ENCODE measurements at regions not wholly inside any gene's neighbourhood (a gene's known extent, or its start where the extent isn't known, plus 50 kb on each side); places are given as distances from the start of the nearest gene placed in this dataset.
A peak's percentile ranks its signal among the peaks of the same experiment; 100 is the strongest.
"Not testable (repeated sequence)": the region's sequence is repeated elsewhere in the genome, so short reads cannot be mapped to it uniquely, and the experiment has no call there.

DNA sequence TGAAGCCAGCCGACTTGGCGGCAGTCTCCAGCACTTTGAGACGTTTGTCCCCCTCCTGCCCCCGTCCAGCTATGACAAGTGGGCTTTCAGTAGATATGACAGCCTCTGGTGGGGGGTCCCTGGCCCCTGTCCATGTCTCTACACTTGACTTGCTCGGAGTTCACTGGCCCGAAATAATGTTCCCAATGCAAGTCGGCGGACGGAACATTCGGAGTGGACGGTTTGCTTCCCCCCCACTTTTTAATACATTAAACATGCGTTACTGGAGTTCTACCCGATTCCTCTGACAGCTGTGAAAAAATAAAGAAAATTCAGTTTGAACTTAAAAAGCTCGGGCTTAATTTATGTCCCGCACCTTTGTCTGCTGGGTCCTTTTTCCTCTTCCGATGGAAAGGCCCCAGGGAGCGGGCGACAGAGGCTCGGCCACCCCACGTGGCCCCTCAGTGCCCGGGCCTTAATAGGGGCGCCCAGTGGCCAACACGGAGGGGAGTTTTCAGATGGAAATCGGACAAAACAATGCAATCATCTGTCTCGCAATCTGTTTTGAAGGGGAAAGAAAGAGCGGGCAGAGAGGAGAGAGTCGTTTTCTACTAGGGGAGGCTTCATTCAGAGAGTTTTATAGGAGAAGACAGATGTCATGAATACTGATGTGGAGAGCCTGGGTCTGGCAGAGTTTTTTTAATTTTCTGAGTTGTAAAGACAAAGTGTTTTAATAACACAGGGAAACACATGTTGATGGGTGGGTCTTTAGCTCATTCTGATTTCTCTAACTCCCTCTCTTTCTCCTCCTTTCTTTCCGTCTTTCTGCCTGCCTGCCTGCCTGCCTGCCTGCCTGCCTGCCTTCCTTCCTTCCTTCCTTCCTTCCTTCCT is 50.2 kb downstream of the SMIM38 start:
- H3K4me1 Mint-ChIP-seq (ENCODE audit: low read depth in 2 of 2): no peaks in the 10 kb centered on the region
- ATAC-seq (replicated peaks) (no peak), DNase-seq (no peak)
- H3K36me3 Mint-ChIP-seq (ENCODE audit: insufficient read depth): no peaks in the 10 kb centered on the region
- H3K27me3 Mint-ChIP-seq: peaks cover 9 to 26% of the 10 kb centered on the region in 2 donors
- no peaks in the 10 kb centered on the region for H3K9me3 Mint-ChIP-seq
- no peak overlapping the region for H3K27ac Mint-ChIP-seq
- H3K4me3 Mint-ChIP-seq: no peak overlapping the region

DNA sequence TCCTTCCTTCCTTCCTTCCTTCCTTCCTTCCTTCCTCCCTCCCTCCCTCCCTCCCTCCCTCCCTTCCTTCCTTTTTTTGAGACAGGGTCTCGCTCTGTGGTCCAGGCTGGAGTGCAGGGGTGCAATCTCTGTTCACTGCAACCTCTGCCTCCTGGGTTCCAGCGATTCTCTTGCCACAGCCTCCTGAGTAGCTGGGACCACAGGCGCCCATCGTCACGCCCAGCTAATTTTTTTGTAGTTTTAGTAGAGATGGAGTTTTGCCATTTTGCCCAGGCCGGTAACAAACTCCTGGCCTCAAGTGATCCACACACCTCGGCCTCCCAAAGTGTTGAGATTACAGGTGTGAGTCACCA is 50.9 kb downstream of the SMIM38 start:
- not testable (repeated sequence) for H3K36me3 Mint-ChIP-seq (ENCODE audit: insufficient read depth); H3K4me1 Mint-ChIP-seq (ENCODE audit: low read depth in 2 of 2); DNase-seq; ATAC-seq (replicated peaks); H3K9me3 Mint-ChIP-seq; H3K4me3 Mint-ChIP-seq
- H3K27me3 Mint-ChIP-seq: peaks cover 15 to 28% of the 10 kb centered on the region in 2 donors
- H3K27ac Mint-ChIP-seq: peak overlapping the region in 1 of 2 donors; percentile 6

DNA sequence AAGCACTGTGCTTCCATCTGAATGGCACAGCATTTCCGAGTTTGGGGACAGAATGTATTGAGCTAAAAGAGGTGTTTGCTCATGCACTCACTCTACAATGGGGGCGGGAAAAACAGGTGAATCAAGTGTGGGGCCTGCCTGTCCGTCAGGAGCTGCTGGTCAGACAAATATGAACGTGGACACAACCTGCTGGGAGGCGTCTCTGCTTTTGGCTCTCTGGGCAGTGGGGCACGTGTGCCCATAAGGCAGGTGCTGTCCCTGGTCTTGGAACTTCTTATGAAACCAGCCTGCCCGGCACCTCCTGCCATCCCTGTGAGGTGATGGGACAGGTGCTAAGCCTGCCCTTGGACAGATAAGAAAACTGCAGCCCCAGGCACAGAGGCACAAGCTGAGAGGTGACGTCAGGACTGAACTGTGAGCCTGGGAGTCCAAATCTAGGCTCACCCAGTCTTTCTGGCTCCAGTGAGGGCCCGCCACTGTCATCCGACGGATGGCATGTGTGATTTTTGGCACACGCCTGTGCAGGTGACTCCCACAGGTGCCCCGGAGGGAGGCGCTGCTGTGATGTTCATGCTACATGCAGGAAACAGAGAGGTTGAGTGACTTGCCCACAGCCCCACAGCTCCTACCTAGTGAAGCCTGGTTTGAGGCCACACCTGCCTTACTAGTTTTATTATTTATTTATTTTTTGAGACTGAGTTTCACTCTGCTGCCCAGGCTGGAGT is 51.6 kb downstream of the SMIM38 start:
- H3K27ac Mint-ChIP-seq: peak overlapping the region in 1 of 2 donors; percentile 6
- H3K4me3 Mint-ChIP-seq: no peak overlapping the region
- peaks cover 0 to under 1% of the 10 kb centered on the region in 2 donors for H3K4me1 Mint-ChIP-seq (ENCODE audit: low read depth in 2 of 2)
- H3K36me3 Mint-ChIP-seq (ENCODE audit: insufficient read depth): no peaks in the 10 kb centered on the region
- peaks cover 18 to 31% of the 10 kb centered on the region in 2 donors for H3K27me3 Mint-ChIP-seq
- DNase-seq (no peak), ATAC-seq (replicated peaks) (no peak)
- H3K9me3 Mint-ChIP-seq: no peaks in the 10 kb centered on the region

DNA sequence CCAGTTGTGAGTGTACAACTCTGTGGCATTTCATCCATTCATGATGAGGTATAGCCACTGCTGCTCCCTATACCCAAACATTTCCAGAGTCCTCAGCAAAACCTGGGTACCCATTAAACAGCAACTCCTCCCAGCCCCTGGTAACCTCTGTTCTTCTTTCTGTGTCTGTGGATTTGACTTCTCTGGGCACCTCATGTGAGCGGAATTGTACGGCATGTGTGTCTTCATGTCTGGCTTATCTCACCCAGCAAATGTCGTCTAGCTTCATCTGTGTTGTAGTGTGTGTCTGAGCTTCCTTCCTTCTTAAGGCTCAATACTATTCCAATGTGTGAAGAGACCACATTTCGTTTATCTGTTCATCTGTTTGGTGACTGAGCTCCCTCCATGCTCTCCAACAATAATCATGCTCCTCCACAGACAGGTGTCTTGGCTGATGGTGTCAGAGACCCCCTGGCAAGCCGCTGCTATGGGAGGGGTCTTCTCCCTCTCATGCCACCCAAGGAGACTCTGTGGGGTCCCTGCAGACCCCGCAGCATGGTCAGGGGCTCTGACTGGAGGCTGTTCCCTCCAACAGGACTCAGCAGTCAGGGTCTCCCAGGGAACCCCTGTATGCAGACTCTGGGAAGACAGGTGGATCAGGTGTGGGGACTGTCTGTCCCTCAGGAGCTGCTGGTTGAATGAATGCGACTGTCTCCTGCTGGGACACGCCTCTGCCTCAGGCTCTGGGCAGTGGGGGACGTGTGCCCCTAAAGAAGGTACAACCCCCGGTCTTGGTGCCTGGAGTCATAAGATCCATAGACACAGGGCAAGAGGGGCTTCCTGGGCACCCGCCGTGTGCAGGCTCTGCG is 52.7 kb downstream of the SMIM38 start:
- H3K4me3 Mint-ChIP-seq: no peak overlapping the region
- peaks cover 0 to 3% of the 10 kb centered on the region in 2 donors for H3K4me1 Mint-ChIP-seq (ENCODE audit: low read depth in 2 of 2)
- H3K36me3 Mint-ChIP-seq (ENCODE audit: insufficient read depth): no peaks in the 10 kb centered on the region
- ATAC-seq (replicated peaks): no peak
- no peak overlapping the region for H3K27ac Mint-ChIP-seq
- no peak for DNase-seq
- H3K27me3 Mint-ChIP-seq: peaks cover 29 to 41% of the 10 kb centered on the region in 2 donors
- no peaks in the 10 kb centered on the region for H3K9me3 Mint-ChIP-seq

DNA sequence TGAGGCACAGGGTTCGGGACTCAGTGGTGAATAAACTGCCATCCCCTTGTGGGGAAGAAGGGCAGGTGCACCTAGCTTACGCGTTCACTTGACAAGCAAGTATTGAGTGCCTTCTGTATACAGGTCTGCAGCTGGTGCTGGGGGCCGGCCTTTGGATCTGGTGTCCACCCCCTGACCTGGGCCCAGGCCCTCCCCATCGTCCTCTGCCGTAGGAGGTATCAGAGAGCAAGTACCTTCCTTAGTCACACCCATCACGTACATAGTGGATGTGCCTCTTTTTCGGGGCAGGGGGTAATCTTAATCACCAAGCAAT is 53.3 kb downstream of the SMIM38 start:
- no peaks in the 10 kb centered on the region for H3K9me3 Mint-ChIP-seq
- H3K4me3 Mint-ChIP-seq: no peak overlapping the region
- peaks cover 29 to 47% of the 10 kb centered on the region in 2 donors for H3K27me3 Mint-ChIP-seq
- peaks cover 0 to 3% of the 10 kb centered on the region in 2 donors for H3K4me1 Mint-ChIP-seq (ENCODE audit: low read depth in 2 of 2)
- no peaks in the 10 kb centered on the region for H3K36me3 Mint-ChIP-seq (ENCODE audit: insufficient read depth)
- ATAC-seq (replicated peaks) (no peak), DNase-seq (no peak)
- no peak overlapping the region for H3K27ac Mint-ChIP-seq

DNA sequence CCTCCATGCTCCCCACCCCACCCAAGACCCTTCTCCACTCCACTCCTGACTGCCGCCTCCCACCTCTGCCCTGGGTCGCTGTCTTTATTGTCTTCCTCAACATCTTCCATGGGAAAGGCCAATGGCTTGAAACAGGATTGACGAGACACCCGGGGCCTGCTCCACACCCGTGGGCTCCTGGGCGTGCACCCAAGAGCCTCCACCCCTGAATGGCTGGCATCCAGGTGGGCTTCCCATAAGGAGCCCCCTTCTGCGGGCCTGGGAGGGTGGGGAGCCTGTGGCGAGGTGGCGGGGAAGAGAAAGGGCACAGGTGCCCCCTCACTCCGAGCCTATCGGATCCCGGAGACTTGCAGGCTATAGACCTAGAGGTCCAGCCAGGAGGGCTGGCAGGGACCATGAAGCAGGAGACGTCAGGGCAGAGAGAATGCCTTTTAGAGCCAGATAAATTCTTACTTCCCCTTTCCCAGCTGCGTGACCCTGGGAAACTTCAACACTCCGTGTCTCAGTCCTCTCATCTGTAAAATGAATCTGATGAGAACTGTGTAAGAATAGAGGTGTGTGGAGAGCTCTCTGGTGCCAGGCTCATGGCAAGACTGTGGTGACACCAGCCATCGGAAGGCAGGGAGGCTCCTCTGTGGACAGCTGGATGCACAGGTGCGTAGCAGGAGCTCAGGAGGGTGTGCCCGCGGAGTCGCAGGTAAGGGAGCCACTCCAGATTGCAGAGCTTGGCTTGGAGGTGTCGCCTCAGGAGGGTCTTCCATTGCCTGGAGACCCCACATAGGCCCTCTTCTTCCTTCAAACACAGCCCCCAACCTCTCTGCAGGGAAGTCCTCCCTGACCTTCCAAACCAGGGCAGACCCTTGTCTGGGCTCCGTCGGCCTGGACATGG is 53.9 kb downstream of the SMIM38 start:
- Mint-ChIP-seq H3K27me3 (peaks cover 29 to 54% of the 10 kb centered on the region in 2 donors), H3K36me3 (ENCODE audit: insufficient read depth) (no peaks in the 10 kb centered on the region), H3K4me3 (no peak overlapping the region), H3K4me1 (ENCODE audit: low read depth in 2 of 2) (peaks cover 0 to 3% of the 10 kb centered on the region in 2 donors), H3K9me3 (peaks cover 0 to 4% of the 10 kb centered on the region in 2 donors), H3K27ac (no peak overlapping the region)
- ATAC-seq (replicated peaks): no peak
- no peak for DNase-seq

DNA sequence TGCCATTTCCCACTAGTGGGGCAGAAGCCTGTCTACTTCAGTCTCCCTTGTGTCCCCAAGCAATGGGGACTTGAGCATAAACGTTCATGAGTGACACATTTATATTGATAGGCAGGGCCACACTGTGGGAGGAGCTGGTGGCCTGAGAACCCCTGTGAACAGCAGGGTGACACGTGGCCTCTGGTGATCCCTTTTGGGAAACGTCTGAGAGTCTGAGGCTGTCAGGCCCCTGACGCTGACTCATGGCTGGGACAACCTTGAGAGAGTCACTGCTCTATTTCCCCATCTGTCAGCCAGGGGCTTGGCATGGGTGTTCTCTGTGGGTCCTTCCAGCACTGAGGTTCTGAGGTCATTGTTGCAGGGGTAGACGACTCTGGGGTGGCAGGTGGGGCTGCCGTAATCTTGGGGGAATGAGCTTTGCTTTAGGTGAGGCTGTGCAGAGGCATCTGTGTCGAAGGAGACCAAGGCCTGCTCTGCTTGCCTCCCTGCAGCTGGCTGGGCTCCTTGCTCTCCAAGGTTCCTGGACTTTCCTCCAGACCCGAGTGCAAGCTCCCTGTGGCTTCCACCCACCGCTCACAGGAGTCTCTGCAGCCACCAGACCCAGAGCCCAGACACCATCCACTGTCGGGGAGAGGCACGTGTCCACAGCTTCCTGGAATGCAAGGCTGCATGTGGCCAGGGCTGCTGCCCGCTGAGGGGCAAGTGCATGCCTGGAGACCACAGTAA is 54.7 kb downstream of the SMIM38 start:
- Mint-ChIP-seq H3K4me1 (ENCODE audit: low read depth in 2 of 2) (peaks cover 0 to 3% of the 10 kb centered on the region in 2 donors), H3K36me3 (ENCODE audit: insufficient read depth) (no peaks in the 10 kb centered on the region), H3K27ac (no peak overlapping the region), H3K27me3 (peaks cover 29 to 62% of the 10 kb centered on the region in 2 donors), H3K4me3 (no peak overlapping the region), H3K9me3 (peaks cover 0 to 7% of the 10 kb centered on the region in 2 donors)
- DNase-seq: no peak
- ATAC-seq (replicated peaks): no peak

DNA sequence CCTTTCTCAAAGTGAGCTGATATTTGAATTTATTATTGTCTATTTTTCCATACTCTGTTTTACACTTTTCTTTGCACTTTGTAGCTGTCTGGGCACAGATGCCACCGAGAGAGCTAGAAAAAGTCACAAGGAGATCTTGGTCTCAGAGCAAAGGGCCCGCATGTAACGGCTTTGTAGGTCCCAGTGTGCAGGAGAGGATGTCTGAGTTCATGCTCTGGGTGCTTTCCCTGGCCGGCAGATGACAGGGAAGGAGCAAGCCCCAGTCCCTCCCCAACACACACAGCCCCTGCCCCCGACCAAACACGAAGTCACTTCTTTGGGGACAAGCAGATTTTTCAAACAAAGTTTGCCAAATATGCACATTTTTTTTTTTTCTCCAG is 55.8 kb downstream of the SMIM38 start:
- Mint-ChIP-seq H3K27ac (no peak overlapping the region), H3K36me3 (ENCODE audit: insufficient read depth) (no peaks in the 10 kb centered on the region), H3K4me3 (no peak overlapping the region), H3K9me3 (peaks cover 0 to 7% of the 10 kb centered on the region in 2 donors), H3K27me3 (peaks cover 29 to 70% of the 10 kb centered on the region in 2 donors), H3K4me1 (ENCODE audit: low read depth in 2 of 2) (peaks cover 0 to 3% of the 10 kb centered on the region in 2 donors)
- ATAC-seq (replicated peaks) (no peak), DNase-seq (no peak)

DNA sequence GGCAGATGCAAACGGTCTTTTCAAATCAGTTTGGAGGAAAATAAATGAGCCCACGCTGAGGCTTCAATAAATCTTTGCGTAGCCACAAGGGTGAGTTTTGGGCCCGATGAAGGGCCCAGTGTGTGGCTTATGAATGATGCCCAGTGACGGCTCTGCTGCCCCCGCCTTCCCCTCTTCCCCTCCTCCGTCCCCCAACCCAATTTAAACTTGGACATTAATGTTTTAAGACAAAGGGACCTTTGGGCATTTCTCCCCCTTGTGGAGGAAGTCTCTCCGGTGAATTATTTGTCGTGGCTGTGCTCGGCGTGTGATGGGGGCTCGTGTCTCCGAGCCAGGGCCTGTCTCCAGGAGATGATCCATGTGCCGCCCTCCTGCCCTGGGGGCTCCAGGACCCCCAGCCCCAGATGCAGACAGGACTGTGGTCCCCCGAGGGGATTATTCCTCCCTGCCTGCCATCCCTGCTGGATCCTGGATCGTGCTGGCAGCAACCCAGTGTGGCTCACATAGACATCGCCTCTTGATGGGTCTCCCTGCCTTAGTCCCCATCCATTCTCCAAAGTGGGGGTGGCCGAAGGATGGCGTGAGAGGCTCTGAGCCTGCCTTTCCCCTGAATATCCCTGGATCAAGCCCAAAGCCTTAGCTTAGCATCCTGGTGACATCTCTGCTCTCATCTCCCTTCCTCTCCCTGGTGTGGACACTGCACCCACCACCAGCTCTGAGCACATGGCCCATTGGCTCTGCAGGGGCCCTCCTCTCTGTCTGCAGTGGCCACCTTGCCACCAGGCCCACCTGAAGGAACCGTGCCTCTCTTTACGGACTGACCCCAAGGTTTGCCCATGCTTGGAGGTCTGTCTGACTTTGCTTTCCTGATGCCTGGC is 56.4 kb downstream of the SMIM38 start:
- H3K4me3 Mint-ChIP-seq: no peak overlapping the region
- H3K27ac Mint-ChIP-seq: no peak overlapping the region
- ATAC-seq (replicated peaks): no peak
- H3K27me3 Mint-ChIP-seq: peaks cover 29 to 70% of the 10 kb centered on the region in 2 donors
- DNase-seq: no peak
- H3K4me1 Mint-ChIP-seq (ENCODE audit: low read depth in 2 of 2): peaks cover 0 to 3% of the 10 kb centered on the region in 2 donors
- no peaks in the 10 kb centered on the region for H3K36me3 Mint-ChIP-seq (ENCODE audit: insufficient read depth)
- peaks cover 0 to 7% of the 10 kb centered on the region in 2 donors for H3K9me3 Mint-ChIP-seq

DNA sequence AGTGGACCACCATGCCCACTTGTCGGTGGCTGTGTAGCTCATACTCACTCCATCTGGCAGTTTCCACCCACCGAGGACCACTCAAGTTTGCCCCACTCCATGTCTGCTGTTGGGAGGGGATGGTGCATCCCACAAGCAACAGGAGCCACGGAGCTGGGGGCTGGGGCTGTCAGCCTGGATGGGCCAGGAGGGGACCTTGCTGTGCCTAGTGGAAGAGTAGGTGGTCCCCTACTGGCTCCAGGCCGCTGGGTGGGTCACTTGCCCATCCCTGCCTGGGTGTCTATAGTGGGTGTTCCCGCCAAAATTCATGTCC is 57.0 kb downstream of the SMIM38 start:
- peaks cover 0 to 7% of the 10 kb centered on the region in 2 donors for H3K9me3 Mint-ChIP-seq
- H3K27ac Mint-ChIP-seq: no peak overlapping the region
- no peak for DNase-seq
- H3K4me1 Mint-ChIP-seq (ENCODE audit: low read depth in 2 of 2): peaks cover 0 to 3% of the 10 kb centered on the region in 2 donors
- peaks cover 29 to 70% of the 10 kb centered on the region in 2 donors for H3K27me3 Mint-ChIP-seq
- H3K4me3 Mint-ChIP-seq: no peak overlapping the region
- ATAC-seq (replicated peaks): no peak
- no peaks in the 10 kb centered on the region for H3K36me3 Mint-ChIP-seq (ENCODE audit: insufficient read depth)

DNA sequence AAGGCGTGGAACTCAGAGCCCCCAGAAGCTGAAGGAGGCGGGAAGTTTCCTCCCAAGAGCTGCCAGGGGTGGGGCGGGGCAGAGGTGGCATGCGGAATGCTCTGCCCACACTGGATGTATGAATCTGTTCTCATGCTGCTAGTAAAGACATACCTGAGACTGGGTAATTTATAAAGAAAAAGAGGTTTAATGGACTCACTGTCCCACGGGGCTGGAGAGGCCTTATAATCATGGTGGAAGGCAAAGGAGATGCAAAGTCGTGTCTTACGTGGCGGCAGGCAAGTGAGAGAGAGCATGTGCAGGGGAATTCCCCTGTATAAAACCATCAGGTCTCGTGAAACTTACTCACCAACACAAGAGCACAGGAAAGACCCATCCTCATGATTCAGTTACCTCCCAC is 57.6 kb downstream of the SMIM38 start:
- H3K36me3 Mint-ChIP-seq (ENCODE audit: insufficient read depth): no peaks in the 10 kb centered on the region
- H3K27me3 Mint-ChIP-seq: peaks cover 34 to 70% of the 10 kb centered on the region in 2 donors
- ATAC-seq (replicated peaks) (no peak), DNase-seq (no peak)
- H3K4me3 Mint-ChIP-seq: no peak overlapping the region
- H3K9me3 Mint-ChIP-seq: peaks cover 0 to 7% of the 10 kb centered on the region in 2 donors
- peaks cover 0 to 3% of the 10 kb centered on the region in 2 donors for H3K4me1 Mint-ChIP-seq (ENCODE audit: low read depth in 2 of 2)
- no peak overlapping the region for H3K27ac Mint-ChIP-seq

All from effector memory CD8-positive, alpha-beta T cell (primary cell).